ENCODE measurements at regions not wholly inside any gene's neighbourhood (a gene's known extent, or its start where the extent isn't known, plus 50 kb on each side); places are given as distances from the start of the nearest gene placed in this dataset.

DNA sequence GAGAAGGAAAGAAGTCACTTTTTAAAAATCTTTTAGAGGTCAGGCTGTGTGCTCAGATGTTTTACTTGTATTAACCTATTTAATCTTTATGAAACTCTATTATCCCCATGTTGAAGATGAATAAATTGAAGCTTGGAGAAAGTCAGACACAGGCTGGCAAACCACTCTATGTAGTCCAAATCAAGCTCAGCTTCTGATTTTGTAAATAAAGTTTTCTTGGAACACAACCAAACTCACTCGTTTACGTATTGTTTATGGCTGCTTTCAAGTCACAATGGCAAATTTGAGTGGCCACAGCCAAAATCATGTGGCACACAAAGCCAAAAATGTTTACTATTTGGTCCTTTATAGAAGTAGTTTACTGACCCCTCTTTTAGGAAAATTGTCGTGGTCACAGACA is 596.0 kb upstream of the CDH11 start:
- no peak for TF ChIP-seq SPI1 (IDR thresholded peaks at IDR 0.05; ENCODE audit: borderline replicate concordance, low read depth)
- TF ChIP-seq, protein P1, sequence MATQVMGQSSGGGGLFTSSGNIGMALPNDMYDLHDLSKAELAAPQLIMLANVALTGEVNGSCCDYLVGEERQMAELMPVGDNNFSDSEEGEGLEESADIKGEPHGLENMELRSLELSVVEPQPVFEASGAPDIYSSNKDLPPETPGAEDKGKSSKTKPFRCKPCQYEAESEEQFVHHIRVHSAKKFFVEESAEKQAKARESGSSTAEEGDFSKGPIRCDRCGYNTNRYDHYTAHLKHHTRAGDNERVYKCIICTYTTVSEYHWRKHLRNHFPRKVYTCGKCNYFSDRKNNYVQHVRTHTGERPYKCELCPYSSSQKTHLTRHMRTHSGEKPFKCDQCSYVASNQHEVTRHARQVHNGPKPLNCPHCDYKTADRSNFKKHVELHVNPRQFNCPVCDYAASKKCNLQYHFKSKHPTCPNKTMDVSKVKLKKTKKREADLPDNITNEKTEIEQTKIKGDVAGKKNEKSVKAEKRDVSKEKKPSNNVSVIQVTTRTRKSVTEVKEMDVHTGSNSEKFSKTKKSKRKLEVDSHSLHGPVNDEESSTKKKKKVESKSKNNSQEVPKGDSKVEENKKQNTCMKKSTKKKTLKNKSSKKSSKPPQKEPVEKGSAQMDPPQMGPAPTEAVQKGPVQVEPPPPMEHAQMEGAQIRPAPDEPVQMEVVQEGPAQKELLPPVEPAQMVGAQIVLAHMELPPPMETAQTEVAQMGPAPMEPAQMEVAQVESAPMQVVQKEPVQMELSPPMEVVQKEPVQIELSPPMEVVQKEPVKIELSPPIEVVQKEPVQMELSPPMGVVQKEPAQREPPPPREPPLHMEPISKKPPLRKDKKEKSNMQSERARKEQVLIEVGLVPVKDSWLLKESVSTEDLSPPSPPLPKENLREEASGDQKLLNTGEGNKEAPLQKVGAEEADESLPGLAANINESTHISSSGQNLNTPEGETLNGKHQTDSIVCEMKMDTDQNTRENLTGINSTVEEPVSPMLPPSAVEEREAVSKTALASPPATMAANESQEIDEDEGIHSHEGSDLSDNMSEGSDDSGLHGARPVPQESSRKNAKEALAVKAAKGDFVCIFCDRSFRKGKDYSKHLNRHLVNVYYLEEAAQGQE (IDR thresholded peaks at IDR 0.05; ENCODE audit: insufficient replicate concordance, low read depth) = no peak
- TF ChIP-seq POLR2AphosphoS5 (IDR thresholded peaks at IDR 0.05; ENCODE audit: low read depth) = no peak
- TF ChIP-seq, protein P2, sequence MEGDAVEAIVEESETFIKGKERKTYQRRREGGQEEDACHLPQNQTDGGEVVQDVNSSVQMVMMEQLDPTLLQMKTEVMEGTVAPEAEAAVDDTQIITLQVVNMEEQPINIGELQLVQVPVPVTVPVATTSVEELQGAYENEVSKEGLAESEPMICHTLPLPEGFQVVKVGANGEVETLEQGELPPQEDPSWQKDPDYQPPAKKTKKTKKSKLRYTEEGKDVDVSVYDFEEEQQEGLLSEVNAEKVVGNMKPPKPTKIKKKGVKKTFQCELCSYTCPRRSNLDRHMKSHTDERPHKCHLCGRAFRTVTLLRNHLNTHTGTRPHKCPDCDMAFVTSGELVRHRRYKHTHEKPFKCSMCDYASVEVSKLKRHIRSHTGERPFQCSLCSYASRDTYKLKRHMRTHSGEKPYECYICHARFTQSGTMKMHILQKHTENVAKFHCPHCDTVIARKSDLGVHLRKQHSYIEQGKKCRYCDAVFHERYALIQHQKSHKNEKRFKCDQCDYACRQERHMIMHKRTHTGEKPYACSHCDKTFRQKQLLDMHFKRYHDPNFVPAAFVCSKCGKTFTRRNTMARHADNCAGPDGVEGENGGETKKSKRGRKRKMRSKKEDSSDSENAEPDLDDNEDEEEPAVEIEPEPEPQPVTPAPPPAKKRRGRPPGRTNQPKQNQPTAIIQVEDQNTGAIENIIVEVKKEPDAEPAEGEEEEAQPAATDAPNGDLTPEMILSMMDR (IDR thresholded peaks at IDR 0.05; ENCODE audit: insufficient read depth, low read length) = no peak
- no peak for TF ChIP-seq GABPA (IDR thresholded peaks at IDR 0.05; ENCODE audit: low read depth)
- no peak overlapping the region for H3K4me3 ChIP-seq (replicated peaks; ENCODE audit: insufficient read depth, low read length)
- no peak for DNase-seq (ENCODE audit: low read depth in 1 of 2, low spot score in 1 of 2)
- no peak overlapping the region for H3K27ac ChIP-seq (replicated peaks)
- H3K27me3 ChIP-seq (ENCODE audit: insufficient read depth, poor library complexity, severe bottlenecking) = peaks cover 3% of the 10 kb centered on the region

DNA sequence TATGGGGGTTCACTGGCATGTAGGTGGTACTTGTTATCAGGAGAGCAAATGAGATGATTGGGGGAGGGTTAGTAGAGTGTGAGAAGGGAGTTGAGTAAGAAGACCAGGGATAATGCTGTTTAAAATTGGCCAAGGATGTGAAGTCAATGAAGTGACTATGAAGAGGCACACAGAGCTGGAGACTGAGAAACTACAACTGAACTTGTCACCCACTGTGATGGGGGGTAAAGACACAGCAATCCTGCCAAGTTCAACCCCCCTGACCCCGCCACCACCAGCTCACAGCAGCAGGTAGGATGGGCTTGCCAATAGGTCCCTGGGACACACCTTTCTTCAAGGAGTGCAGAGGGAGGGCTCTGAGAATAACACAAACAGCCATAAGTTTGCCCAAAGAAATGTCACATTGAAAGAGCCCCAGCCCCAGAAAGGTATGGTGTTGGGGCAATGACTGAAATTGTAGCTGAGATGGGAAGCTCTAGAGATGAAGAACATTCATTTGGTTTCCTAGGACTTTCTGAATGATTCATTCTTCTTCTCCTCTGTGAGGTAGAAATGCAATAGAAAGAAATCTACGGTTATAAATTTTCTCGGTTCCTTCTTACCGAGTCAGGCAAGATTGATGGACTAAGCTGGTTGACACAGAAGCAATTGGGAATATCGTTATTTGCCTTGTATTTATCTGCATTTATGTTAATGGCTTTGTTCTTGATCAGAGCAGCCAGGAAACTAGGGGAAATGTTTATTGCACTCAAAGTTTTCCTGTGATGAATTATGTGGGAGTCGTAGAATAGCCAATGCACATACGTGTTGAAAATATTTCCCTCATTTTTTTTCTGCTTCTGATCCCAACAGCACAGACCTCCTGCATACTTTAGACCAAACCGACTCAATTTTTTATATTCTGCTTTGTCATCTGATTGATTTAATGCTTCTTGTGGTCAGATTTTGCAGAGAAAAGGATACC is 595.2 kb upstream of the CDH11 start:
- TF ChIP-seq GABPA (IDR thresholded peaks at IDR 0.05; ENCODE audit: low read depth) (no peak), SPI1 (IDR thresholded peaks at IDR 0.05; ENCODE audit: borderline replicate concordance, low read depth) (no peak), POLR2AphosphoS5 (IDR thresholded peaks at IDR 0.05; ENCODE audit: low read depth) (no peak)
- TF ChIP-seq, protein P1 (IDR thresholded peaks at IDR 0.05; ENCODE audit: insufficient replicate concordance, low read depth) = no peak
- TF ChIP-seq, protein P2 (IDR thresholded peaks at IDR 0.05; ENCODE audit: insufficient read depth, low read length) = no peak
- H3K4me3 ChIP-seq (replicated peaks; ENCODE audit: insufficient read depth, low read length) = no peak overlapping the region
- no peak for DNase-seq (ENCODE audit: low read depth in 1 of 2, low spot score in 1 of 2)
- H3K27me3 ChIP-seq (ENCODE audit: insufficient read depth, poor library complexity, severe bottlenecking) = peaks cover 3% of the 10 kb centered on the region
- H3K27ac ChIP-seq (replicated peaks) = no peak overlapping the region

DNA sequence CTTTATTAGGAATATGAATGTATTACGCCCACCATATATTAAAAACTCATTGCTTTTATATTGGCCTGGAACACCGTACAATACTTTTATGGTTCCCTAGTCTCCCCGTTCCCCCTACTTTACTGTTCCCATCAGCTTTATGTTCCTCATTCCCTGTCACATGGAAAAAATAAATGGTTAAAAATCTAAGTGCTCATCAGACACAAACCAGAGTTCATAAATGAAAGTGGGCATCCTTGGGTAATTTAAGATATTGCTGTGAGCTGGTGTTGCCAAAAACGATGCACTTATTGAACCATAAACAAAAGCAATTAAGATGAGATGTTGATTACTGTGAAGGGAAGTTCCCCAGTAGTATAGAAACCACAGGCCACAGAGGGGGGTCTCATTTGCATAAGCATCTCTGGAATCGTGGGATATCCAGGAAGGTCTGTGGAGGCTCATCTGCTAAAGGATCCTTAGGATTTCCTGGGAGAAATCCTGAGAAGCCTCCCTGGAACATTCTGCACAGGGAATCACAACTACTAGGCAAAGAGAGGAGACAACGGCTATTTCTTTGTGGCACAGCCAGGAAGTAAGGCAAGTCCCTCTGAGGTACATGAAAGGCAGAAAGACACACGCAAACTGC is 591.4 kb upstream of the CDH11 start:
- no peak for DNase-seq (ENCODE audit: low read depth in 1 of 2, low spot score in 1 of 2)
- no peak overlapping the region for H3K4me3 ChIP-seq (replicated peaks; ENCODE audit: insufficient read depth, low read length)
- H3K27me3 ChIP-seq (ENCODE audit: insufficient read depth, poor library complexity, severe bottlenecking) = no peaks in the 10 kb centered on the region
- TF ChIP-seq, protein P2 (IDR thresholded peaks at IDR 0.05; ENCODE audit: insufficient read depth, low read length) = no peak
- TF ChIP-seq, protein P1 (IDR thresholded peaks at IDR 0.05; ENCODE audit: insufficient replicate concordance, low read depth) = no peak
- TF ChIP-seq SPI1 (IDR thresholded peaks at IDR 0.05; ENCODE audit: borderline replicate concordance, low read depth) = no peak
- TF ChIP-seq GABPA (IDR thresholded peaks at IDR 0.05; ENCODE audit: low read depth) = no peak
- TF ChIP-seq POLR2AphosphoS5 (IDR thresholded peaks at IDR 0.05; ENCODE audit: low read depth) = no peak
- H3K27ac ChIP-seq (replicated peaks) = no peak overlapping the region
